Stimulated activated CD8-positive, alpha-beta memory T cell treated with anti-CD3 and anti-CD28 coated beads, Interleukin-4, amount 100 ng/mL, for 24 hours (primary cell): ENCODE measurements at regions not wholly inside any gene's neighbourhood (a gene's known extent, or its start where the extent isn't known, plus 50 kb on each side); places are given as distances from the start of the nearest gene placed in this dataset.

Experiments
- DNase-seq: peaks from one replicate; pipeline ENCODE4 v3.0.0-alpha.2; 2020; ENCODE audit warnings: low read depth

DNA sequence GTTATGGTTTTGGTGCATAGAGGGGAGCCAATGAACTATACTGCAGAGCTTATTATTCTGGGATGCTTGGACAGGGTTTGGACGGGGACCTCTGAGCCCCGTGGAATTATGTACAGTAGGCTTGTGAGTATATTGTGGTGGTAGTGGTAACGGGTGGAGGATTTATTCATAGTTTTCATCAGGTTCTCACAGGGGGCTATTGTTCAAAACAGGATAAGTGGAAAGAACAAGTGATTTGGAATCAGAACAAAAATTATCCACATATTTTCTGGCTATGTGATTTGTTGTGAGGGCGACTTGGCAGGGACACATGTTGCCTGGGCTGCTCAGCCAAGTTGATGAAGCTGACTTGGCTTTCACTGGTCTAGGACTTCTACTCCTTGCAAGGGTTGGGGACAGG lies 64.6 kb upstream of the ELOVL5 start:
- DNase-seq = no peak

- DNase-seq = no peak
These were observed 64.0 kb upstream of the ELOVL5 start for GRCh38 chr6:53412751-53413150.

- no peak for DNase-seq
These were observed 63.4 kb upstream of the ELOVL5 start for GRCh38 chr6:53412021-53412715.

DNA sequence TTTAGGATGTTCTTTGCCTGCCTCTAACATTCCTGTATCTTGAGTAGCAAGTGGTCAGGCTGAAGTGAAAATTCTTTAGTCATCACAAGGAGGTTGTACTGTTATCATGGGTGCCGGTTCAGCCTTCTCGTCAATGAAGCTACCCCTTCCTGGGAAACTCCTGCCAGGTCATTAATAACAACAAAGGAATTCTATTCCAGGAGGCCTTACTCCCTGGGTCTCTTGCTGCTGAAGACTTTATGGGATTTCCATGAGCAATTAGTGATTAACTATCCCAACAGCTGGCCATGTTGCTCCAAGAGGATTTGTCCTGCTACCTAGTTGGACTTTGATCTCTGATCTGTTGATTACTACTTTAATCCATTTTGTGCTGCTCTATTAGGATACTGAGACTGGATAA lies 62.7 kb upstream of the ELOVL5 start:
- no peak for DNase-seq

DNA sequence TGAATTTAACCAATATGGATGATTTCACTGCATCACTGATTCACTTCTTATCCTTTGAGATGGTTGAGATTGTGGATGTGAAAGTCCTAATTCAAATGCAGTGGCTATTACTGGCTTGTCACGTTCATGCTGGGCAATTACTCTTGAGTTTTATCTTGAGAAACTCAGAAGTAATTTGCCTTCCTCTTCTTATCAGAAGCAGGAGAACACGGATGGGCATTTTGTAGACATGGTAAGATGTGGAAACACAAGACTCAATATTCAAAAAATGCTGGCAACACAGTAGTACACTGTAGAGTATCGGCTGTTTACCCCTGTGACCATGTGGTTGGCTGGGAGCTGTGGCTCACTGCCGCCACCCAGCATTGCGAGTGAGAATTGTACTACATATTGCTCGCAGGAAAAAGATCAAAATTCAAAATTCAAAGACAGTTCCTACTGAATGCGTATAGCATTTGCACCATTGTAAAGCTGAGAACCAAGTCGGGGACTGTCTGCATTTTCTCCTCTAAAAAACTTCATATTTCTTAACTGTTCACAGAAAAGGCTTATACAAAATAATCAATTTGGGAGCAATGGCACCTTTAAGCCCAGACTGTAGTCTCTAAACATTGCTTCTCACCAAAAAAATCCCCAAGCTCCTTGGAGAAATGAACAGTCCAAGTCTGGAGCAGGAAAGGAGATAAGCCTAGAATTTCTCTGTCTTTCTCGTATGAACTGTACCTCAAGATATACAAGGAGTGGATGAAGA lies 61.9 kb upstream of the ELOVL5 start:
- peak; percentile 22 for DNase-seq

DNA sequence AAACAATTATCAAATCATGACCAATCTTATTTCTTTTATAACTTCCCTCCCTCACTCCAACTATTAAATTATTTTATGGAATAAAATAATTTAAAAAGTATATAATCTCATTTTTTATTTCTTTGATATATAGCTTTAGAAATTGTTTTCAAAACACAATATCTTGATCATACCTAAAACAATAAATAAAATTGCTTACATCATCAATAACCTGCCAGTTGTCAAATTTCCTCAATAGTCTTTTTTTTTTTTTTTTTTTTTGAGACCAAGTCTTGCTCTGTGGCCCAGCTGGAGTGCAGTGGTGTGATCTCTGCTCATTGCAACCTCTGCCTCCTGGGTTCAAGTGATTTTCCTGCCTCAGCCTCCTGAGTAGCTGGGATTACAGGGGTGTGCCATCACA lies 60.1 kb upstream of the ELOVL5 start:
- DNase-seq = no peak

DNA sequence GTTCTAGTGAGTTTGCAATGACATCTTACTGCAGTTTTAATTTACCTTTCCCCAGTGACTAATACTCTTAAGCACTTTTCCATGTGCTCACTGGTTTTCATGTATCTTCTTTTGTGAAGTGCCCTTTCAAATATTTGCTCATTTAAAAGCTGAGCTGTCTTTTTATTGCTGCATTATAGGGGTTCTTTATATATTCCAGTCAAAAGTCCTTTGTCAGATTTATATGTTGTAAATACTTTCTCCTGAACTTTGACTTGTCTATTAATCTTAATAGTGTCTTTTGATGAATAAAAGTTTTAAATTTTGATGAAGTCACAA lies 50.2 kb upstream of the ELOVL5 start:
- no peak for DNase-seq

GRCh38 chr6:53398247-53399026 lies 49.7 kb upstream of the ELOVL5 start:
- no peak for DNase-seq
